Erythroblast (primary cell): ENCODE measurements at regions not wholly inside any gene's neighbourhood (a gene's known extent, or its start where the extent isn't known, plus 50 kb on each side); places are given as distances from the start of the nearest gene placed in this dataset.

ENCODE experiments used
- GATA1 ChIP-seq: IDR thresholded peaks from 2 replicates; pipeline ENCODE4 v1.6.1; 2011; ENCODE audit warnings: low read depth, mild to moderate bottlenecking, control low read depth, low read length, moderate library complexity
- POLR2A ChIP-seq: IDR thresholded peaks from 2 replicates; pipeline ENCODE4 v1.6.1; 2011; ENCODE audit warnings: mild to moderate bottlenecking, low read length

- TF ChIP-seq POLR2A (no peak), GATA1 (no peak)
Observed at GRCh38 chr1:118786454-118787155, 201.5 kb downstream of the TBX15 start.
